Non-pigmented ciliary epithelial cell (primary cell): ENCODE measurements at regions not wholly inside any gene's neighbourhood (a gene's known extent, or its start where the extent isn't known, plus 50 kb on each side); places are given as distances from the start of the nearest gene placed in this dataset.
"Not testable (repeated sequence)": the region's sequence is repeated elsewhere in the genome, so short reads cannot be mapped to it uniquely, and the experiment has no call there.

Experiments
- DNase-seq: peaks from one replicate; pipeline ENCODE4 v3.0.0-alpha.2; 2010; ENCODE audit warnings: low read depth

DNA sequence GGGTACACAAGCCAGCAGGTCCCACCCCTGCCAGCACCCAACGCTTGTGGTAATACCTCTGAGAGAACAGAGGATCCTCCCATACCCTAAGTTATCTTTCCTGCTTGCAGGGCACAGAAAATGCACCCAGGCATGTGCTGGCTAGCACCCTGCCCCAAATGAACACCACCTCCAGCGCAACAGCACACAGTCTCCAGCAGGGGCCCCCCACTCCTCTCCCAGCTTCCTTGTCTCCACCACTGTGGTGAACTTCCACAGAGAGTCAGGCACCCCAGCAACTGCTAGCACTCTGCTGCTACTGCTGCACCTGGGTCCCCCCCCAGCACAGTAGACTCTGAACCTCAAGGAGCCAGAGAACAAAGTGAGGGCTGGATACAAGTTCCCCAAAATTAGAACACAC is 216.8 kb upstream of the CNTNAP5 start:
- no peak for DNase-seq

DNA sequence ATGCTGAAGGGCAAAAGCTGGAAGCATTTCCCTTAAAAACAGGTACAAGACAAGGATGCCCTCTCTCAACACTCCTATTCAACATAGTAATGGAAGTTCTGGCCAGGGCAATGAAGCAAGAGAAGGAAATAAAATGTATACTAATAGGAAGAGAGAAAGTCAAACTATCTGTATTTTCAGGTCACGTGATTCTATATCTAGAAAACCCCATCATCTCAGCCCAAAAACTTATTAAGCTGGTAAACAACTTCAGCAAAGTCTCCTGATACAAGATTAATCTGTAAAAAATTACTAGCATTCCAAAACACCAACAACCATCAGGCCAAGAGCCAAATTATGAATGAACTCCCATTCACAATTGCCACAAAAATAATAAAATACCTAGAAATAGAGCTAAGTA is 213.2 kb upstream of the CNTNAP5 start:
- DNase-seq, result no peak

DNA sequence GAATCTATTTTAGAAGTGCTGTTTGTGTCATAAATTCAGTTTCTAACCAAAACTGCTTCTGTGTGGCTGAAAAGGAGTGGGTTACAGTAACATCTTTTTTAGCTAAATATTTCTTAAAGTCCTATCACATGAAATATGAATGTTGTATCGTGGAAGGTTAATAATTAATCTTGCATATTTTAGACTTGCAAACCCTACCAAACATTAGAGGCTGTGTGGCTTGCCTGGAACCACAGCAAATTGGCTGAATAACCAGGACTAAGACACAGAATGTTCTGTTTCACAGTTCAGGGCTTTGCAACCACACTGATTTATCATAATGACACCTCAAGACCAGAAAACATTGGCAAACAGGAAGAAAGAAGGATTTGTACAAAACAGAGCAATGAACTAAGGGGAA is 208.9 kb upstream of the CNTNAP5 start:
- DNase-seq, result no peak

DNA sequence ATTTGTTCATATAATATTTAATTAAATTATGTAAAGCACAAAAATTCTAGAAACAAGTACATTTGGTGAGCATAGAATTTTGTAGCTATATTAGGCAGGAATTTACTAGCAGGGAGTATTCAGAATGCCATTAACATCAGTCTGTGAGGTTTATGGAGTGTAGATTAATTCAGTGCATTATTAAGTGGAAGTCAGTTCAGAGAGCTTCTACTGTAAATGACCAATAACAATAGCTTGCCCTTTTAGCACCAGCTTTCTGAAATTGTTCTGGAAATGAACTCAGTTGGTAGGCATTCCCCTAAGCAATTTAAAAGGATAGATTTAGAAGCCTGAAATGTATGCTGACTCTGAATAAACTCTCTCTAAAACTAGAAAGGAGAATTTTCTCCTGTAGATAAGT is 208.2 kb upstream of the CNTNAP5 start:
- no peak for DNase-seq

DNA sequence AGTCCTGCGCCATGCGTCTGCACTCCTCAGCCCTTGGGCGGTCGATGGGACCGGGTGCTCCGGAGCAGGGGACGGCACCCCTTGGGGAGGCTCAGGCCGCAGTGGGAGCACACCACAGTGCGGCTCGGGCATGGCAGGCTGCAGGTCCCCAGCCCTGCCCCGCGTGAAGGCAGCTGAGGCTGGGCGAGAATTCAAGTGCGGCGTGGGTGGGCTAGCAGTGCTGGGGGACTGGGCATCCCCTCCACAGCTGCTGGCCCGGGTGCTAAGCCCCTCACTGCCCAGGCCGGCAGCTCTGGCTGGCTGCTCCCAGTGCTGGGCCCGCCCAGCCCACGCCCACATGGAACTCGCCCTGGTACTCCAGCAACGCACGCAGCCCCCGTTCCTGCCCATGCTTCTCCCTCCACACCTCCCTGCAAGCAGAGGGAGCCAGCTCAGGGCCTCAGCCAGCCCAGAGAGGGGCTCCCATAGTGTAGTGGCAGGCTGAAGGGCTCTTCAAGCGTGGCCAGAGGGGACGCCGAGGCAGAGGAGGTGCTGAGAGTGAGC is 198.3 kb upstream of the CNTNAP5 start:
- no peak for DNase-seq

DNA sequence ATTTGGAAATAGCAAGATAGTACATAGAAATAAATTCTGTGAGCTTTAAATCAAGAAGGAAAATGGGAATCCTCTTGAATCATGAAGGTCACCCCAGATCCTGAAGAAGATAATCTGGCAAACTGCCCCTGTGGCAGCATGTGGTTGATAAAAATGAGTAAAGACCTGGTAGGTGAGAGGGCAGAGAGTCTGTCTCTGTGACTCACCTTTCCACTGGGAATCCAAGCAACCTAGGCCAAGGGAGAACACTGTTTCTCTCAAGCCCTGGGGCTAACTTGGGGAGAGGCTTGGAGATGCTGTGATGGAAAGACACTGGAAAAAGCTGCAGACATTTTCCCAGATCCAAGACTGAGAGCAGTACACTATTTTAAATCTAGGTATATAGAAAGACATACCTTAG is 185.8 kb upstream of the CNTNAP5 start:
- no peak for DNase-seq

DNA sequence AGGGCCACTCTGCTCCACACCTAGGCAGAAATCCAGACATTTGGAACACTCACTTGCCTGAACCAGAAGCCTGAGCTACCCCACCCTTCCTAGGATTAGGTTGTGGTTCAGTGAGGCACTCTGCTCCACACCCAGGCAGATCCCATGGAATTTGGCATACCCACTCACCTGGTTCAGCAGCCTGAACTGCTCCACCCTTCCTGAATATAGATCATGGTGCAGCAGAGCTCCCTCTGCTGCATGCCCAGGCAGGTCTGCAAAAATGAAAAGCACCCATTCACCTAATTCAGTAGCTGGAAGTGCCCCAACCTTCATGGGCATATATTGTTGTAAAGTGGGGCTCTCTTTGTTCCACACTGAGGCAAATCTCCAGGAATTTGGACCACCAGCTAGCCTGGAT is 185.1 kb upstream of the CNTNAP5 start:
- DNase-seq, result no peak

DNA sequence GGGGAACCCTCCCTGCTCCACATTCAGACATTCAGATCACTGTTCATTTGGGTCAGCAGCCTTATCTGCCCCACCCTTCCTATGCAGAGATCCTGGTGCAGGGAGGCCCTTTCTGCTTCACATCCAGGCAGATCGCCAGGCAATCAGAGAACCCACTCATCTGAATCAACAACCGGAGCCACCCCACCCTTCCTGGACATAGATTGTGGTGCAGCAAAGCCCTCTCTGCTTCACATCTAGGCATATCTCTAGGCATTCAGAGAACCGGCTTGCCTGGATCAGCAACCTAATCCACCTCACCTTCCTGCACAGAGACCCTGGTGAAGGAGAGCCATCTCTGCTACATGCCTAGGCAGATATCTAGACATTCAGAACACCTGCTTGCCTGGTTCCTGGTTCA is 184.5 kb upstream of the CNTNAP5 start:
- no peak for DNase-seq

DNA sequence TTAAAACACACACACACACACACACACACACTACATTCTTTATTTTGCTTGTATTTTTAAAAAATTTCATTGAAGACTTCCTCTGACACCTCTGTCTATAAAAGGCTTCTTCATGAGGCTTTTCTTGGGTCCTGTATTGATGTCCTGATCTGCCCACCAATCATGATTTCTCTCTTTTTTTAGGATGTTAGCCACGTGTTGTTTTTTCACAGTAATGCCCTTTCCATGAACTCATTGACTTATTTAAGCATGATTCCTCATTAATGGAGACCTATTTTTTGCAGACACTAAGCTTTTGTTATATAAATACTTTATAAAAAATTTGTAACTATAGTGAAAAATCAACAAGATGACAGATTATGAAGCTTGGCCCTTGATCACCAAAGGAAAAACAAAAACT is 173.8 kb upstream of the CNTNAP5 start:
- no peak for DNase-seq

DNA sequence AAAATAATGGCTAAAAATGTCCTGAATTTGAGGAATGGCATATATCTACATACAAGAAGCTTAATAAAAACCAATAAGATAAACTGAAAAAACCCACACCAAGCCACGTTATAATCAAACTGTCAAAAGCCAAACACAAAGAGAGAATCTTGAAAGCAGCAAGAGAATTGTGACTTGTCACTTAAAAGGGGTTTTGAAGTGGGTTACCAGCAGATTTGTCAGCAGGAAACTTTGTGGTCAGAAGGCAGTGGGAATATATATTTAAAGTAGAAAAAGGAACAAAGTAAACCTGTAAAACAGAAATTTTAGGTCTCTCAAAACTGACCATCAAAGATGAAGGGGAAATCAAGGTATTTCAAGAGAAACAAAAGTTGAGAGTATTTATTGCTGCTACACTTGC is 171.9 kb upstream of the CNTNAP5 start:
- DNase-seq, result no peak

DNA sequence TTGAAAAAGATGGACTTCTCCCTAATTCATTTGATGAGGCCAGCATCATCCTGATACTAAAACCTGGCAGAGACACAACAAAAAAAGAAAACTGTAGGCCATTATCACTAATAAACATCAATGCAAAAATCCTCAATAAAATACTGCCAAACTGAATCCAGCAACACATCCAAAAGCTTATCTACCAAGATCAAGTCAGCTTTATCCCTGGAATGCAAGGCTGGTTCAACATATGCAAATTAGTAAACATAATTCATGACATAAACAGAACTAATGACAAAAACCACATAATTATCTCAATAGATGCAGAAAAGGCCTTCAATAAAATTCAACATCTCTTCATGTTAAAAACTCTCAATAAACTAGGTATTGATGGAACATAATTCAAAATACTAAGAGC is 166.1 kb upstream of the CNTNAP5 start:
- not testable (repeated sequence) for DNase-seq

DNA sequence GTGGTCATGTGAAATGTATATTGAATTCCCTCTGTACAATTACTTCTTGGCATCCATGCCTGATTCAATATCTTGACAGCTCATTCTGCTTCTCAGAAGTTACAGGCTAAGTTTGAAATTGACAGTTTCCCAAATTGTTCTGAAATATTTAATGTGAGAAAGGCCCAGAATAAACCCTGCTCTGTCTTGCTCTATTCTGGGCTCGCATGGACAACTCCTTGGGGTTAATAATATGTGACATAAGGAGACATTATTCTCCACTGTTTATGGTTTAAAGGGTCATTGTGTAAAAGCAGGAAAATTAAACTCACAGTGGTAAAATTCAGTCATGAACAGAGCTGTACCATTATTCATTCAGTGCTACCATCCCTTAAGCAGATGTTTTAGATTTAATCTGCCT is 160.7 kb upstream of the CNTNAP5 start:
- DNase-seq, result no peak

DNA sequence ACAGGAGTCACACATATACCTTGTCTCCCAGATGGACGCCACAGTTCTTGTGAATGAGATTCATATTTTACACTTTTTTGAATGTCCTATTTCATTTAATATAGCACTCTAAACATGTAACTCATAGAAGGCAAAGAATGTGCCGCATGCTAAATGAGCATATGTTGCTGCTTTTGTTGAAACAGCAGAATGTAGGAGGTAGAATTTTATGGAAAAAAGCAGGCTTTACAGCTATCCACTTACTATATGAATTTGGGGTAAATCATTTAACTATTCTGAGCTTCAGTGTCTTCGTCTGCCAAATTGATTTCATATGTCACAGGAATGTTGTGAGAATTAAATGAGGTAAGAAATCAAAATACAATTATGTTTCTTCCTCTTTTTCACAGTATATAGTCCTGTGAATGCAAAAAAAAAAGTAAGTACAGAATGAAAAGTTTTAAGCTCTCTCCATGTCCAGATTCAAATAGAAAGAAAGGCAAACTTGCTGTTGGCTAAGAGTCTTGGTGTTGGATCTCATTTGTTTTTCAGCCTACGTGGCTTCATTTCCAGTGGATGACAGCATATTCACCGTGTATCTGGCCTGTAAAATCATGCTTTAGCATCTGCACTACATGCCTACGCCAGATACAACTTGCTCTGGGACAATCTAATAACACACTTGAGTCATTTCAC is 154.7 kb upstream of the CNTNAP5 start:
- no peak for DNase-seq

DNA sequence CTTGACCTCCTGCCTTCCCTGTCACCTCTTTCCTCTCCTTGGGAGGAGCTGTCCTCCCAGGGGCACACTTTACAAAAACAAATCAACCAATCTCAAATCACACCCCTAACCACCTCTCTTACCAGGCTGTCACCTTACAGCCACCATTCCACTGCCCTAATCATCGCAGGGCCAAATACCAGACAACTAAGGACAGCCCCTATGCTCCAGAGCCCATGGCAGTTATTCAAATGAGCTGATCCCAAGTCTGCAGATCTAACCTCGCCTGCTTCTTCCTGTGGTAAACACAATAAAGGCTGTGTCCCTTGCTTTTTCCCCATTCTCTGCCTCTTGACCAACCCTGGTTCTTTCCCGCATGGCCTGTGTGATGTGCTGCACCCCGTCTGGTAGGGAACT is 154.2 kb upstream of the CNTNAP5 start:
- DNase-seq, result no peak

DNA sequence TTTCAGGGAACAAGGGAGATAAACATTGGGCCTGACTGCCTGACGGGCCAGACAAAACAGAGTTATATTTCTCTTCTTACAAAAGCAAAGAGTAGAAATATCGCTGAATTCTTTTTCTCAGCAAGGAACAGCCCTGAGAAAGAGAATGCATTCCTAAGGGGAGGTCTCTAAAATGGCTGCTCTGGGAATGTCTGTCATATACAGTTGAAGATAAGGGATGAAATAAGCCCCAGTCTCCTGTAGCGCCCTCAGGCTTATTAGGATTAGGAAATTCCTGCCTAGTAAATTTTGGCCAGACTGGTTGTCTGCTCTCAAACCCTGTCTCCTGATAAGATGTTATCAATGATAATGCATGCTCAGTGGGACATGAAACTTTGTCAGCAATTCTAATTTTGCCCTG is 134.9 kb upstream of the CNTNAP5 start:
- DNase-seq, result no peak

DNA sequence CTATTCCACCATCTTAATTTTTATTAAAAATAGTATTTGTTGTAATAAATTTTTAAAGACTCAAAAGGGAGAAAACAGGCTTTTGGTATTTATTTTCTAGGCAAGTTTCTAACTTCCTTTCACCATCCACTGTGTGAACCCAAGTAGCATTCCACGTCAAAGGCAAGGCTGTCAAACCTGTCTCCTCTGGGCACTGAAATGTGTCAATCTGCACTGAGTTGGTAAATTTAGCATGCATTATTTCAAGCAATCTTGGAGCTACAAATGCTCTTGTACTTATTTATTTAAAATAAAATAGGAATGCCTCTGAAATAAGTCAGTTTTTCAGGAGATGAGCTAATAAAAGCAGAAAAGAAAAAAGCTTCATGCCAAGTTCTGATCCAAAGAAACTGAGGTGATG is 130.9 kb upstream of the CNTNAP5 start:
- DNase-seq, result no peak

DNA sequence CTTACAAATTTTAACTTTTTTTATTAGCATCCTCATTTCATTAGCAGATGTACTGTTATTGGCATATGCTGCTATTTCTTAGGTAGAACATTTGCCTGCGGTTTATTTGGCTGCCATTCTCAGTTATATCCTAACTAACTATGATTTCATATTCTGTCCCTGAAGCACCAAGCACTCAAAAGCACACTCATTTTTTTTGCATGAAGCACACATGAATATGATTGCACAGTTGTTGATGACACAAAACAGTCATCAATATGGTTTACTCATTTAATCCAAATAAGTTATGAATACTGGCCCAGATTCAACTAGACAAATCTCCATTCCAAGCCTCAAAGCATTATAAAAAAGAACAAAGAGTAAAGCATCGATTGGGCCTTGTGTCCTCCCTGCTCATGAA is 129.4 kb upstream of the CNTNAP5 start:
- no peak for DNase-seq

DNA sequence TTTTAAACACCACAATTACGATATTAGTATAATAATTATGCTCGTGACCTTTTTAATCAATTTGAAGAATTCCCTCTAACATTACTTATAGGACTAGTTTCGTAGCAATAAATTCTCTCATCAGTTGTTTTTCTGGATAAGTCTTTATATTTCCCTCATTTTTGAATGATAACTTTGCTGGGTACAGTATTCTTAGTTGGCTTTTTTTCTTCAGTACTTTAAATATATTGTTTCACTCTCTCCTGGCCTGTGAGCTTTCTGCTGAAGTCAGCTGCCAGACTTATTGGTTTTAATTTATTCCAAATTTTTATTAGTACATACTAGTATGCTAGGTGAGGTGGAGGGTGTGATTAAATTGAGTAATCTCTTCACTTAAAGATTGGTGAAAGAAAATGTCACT is 123.8 kb upstream of the CNTNAP5 start:
- DNase-seq, result no peak

DNA sequence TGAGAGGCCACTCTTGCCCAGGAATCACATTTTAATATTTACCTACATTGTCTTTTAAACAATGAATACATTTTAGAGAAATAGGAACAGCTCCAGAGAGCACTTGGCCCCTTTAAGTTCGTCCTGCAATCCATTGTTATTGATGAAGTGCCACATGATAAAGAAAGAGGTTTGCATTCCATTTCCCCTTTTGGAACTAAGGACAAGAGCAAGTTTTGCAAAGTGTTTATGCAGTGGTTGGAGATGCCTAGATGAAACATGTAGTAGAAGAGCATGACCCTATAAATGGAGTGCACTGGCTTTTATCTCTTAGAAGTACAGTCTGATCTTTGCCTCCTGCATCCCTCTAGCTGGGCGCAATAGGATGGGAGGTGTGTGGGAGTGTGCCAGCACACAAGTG is 118.7 kb upstream of the CNTNAP5 start:
- DNase-seq, result no peak

DNA sequence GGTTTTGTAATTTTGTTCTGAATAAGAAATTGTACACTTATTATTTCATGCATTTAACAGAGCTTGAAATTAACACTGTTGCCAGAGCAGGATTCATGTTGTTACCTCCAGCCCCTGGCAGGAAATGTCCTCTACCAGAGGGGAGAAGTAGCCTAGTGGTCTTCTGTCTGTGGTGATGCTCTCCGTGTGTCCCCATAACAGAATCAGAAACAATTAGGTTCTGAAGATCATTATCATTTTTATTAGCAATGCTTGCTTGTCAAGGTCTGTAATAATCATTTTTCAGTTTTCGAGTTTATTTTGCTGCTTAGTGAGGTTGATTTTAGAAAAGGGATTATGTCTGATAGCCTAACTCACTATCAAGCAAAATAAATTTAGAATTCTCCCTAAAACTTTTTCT is 116.6 kb upstream of the CNTNAP5 start:
- DNase-seq, result no peak

DNA sequence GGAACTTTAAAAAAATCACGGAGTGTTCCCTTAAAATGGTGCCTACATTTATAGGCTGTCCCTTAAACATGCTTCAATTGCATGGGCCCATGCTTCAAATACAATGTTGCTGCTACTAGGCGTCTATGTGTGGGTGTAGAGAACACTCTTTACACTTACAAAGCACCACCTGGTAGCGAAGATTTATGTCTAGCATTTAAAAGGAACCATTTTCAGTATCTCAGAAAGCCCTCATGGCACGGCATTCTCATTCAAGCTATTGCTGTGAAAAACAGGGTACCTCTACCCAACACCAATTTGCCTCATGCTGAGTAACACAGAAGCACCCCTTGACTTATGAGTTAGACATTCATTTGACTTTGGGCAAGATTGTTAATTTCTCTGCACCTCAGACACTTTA is 112.9 kb upstream of the CNTNAP5 start:
- no peak for DNase-seq

DNA sequence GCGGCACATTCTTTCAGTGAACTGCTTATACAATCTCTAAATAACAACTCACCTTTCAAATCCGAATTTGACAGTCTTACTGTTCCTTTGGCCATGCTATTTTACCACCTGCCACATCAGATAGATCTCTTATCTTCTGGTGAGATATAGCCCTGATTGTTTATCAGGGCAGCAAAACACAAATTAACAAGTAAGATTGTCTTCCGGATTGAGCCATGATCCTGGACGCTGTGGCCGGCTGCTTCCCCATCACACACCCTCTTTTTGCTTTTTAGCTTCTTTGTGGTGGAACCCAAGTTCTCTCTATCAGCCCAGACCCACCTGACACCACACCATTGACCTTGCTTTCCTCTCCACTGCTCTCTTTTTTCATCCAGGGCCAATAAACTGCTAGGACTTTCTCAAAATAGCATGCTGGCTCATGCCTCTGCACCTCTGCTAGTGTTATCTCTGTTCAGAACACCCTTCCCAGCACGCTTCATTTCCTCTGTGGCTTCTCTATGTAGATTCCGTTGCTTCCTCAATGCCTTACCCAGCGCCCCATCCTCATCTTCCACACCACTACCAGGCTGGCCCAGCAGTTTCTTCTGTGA is 111.8 kb upstream of the CNTNAP5 start:
- no peak for DNase-seq

DNA sequence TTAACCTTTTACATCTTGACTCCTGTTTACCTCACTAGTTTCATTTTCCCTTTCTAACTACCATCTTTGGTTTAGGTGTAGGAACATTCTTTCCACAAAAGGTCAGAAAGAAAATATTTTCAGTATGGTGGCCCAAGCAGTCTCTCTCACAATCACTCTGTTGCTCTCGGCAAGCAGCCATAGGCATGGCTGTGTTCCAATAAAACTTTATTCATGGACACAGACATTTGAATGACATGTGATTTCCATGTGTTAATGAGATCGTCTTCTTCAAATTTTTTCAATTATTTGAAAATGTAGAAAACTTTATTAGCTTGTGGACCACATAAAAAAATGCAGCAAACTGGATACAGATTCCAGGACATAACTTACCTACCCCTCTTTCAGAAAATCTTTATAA is 109.7 kb upstream of the CNTNAP5 start:
- no peak for DNase-seq

DNA sequence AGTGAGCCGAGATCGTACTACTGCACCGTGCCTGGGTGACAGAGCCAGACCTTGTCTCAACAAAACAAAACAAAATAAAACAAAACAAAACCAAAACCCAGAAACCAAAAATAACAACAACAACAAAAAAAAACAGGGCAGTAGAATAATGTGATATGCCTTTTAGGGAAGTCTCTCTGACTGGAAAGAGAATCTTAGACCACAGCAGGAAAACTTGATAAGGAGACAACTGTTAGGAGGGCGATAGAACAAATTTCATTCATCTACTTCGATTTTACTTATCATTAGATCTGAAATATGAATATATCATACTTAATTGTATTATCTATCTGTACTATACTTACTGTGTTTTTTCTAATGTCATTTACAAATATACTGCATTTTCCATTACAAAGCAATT is 109.0 kb upstream of the CNTNAP5 start:
- no peak for DNase-seq
